Keratinocyte (primary cell): ENCODE measurements at regions not wholly inside any gene's neighbourhood (a gene's known extent, or its start where the extent isn't known, plus 50 kb on each side); places are given as distances from the start of the nearest gene placed in this dataset.

ENCODE experiments used
- EZH2 ChIP-seq: IDR thresholded peaks from one replicate; pipeline ENCODE4 v1.6.1; 2012; ENCODE audit warnings: inconsistent platforms, mild to moderate bottlenecking, low read length, moderate library complexity
- TF ChIP-seq, protein P1 (sequence below), 3 experiments: IDR thresholded peaks in 1 of 3; conservative IDR thresholded peaks in 1 of 3; optimal IDR thresholded peaks in 1 of 3; 2 replicates in 2 of 3; 3 replicates in 1 of 3; pipeline versions ENCODE3 to v1.5.1; 2011; ENCODE audit warnings: low read length in 3 of 3, mild to moderate bottlenecking in 3 of 3, moderate library complexity in 2 of 3, control low read depth in 1 of 3, inconsistent platforms in 1 of 3; ENCODE audit not compliant: insufficient read depth in 2 of 3; ENCODE audit errors: extremely low read depth in 1 of 3

DNA sequence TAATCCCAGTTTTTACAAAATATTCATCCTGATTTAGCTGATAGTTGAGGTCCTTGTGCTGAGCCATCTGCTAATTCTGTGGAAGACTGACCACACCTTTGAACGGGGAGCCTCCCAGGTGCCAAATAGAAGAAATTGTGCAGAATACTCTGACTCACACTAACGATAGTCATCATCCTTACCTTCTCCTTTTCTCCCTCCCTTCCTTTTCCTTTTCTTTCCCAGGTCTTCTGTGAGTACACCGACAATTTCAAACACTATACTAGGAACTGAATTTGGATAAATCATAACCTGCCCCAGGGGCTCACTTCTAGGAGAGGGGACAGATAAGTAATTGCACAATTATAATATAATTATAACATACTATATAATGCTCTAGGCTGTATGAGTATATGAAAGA, 73.1 kb upstream of the CTSC start:
- TF ChIP-seq, protein P1, sequence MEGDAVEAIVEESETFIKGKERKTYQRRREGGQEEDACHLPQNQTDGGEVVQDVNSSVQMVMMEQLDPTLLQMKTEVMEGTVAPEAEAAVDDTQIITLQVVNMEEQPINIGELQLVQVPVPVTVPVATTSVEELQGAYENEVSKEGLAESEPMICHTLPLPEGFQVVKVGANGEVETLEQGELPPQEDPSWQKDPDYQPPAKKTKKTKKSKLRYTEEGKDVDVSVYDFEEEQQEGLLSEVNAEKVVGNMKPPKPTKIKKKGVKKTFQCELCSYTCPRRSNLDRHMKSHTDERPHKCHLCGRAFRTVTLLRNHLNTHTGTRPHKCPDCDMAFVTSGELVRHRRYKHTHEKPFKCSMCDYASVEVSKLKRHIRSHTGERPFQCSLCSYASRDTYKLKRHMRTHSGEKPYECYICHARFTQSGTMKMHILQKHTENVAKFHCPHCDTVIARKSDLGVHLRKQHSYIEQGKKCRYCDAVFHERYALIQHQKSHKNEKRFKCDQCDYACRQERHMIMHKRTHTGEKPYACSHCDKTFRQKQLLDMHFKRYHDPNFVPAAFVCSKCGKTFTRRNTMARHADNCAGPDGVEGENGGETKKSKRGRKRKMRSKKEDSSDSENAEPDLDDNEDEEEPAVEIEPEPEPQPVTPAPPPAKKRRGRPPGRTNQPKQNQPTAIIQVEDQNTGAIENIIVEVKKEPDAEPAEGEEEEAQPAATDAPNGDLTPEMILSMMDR (optimal IDR thresholded peaks at IDR 0.05 in 1 of 3, IDR thresholded peaks at IDR 0.05 in 1 of 3, conservative IDR thresholded peaks at IDR 0.05 in 1 of 3; ENCODE audit: extremely low read depth in 1 of 3, insufficient read depth in 2 of 3, low read length in 3 of 3): no peak
- no peak for TF ChIP-seq EZH2
